ENCODE measurements at regions not wholly inside any gene's neighbourhood (a gene's known extent, or its start where the extent isn't known, plus 50 kb on each side); places are given as distances from the start of the nearest gene placed in this dataset.

GRCh38 chr12:124448241-124448954 is 119.0 kb downstream of the NCOR2 start:
- DNase-seq (ENCODE audit: low read depth), result no peak
- no peak overlapping the region for H3K4me3 ChIP-seq (replicated peaks; ENCODE audit: low read depth, low read length)
- TF ChIP-seq CTCF (IDR thresholded peaks at IDR 0.05; ENCODE audit: low read length, missing control alignments), result no peak

GRCh38 chr12:124446364-124446763 is 121.0 kb downstream of the NCOR2 start:
- no peak for TF ChIP-seq CTCF (IDR thresholded peaks at IDR 0.05; ENCODE audit: low read length, missing control alignments)
- H3K4me3 ChIP-seq (replicated peaks; ENCODE audit: low read depth, low read length), result no peak overlapping the region
- DNase-seq (ENCODE audit: low read depth), result no peak

GRCh38 chr12:124445826-124446225 is 121.6 kb downstream of the NCOR2 start:
- DNase-seq (ENCODE audit: low read depth), result no peak
- no peak for TF ChIP-seq CTCF (IDR thresholded peaks at IDR 0.05; ENCODE audit: low read length, missing control alignments)
- no peak overlapping the region for H3K4me3 ChIP-seq (replicated peaks; ENCODE audit: low read depth, low read length)

- H3K4me3 ChIP-seq (replicated peaks; ENCODE audit: low read depth, low read length), result no peak overlapping the region
- no peak for TF ChIP-seq CTCF (IDR thresholded peaks at IDR 0.05; ENCODE audit: low read length, missing control alignments)
Measured at GRCh38 chr12:124445121-124445718, 122.2 kb downstream of the NCOR2 start.

GRCh38 chr12:124443931-124444712 is 123.3 kb downstream of the NCOR2 start:
- H3K4me3 ChIP-seq (replicated peaks; ENCODE audit: low read depth, low read length), result no peak overlapping the region
- DNase-seq (ENCODE audit: low read depth), result no peak
- no peak for TF ChIP-seq CTCF (IDR thresholded peaks at IDR 0.05; ENCODE audit: low read length, missing control alignments)

More at GRCh38 chr12:124445121-124445718, 122.2 kb downstream of the NCOR2 start:
- DNase-seq (ENCODE audit: low read depth), result no peak

GRCh38 chr12:124442772-124443445 is 124.5 kb downstream of the NCOR2 start:
- H3K4me3 ChIP-seq (replicated peaks; ENCODE audit: low read depth, low read length), result no peak overlapping the region
- peak; percentile 88 for DNase-seq (ENCODE audit: low read depth)
- TF ChIP-seq CTCF (IDR thresholded peaks at IDR 0.05; ENCODE audit: low read length, missing control alignments), result no peak

Measured in fibroblast of pulmonary artery (primary cell).